IMR-90 (cell line): ENCODE measurements at regions not wholly inside any gene's neighbourhood (a gene's known extent, or its start where the extent isn't known, plus 50 kb on each side); places are given as distances from the start of the nearest gene placed in this dataset.

Experiments used
- ATAC-seq: fragments of 200-7000 bp; cut with Tn5 transposase; 2 replicates; pipeline ENCODE4 v1.9.1; 2020; ENCODE audit warnings: low read depth, mild to moderate bottlenecking, moderate library complexity
- BruUV-seq: library from RNA; stranded (reverse); fragments of 400-500 nt; replicated peaks from 2 replicates; lab custom pipeline; 2021; lab: Mats Ljungman, UMichigan
- CTCF ChIA-PET: fragments of 300-600 bp; formaldehyde crosslinking; extraction: SDS; loops from one replicate; lab custom pipeline; 2021; ENCODE audit warnings: antibody characterized with exemption; lab: Yijun Ruan, JAX
- POLR2A ChIA-PET: fragments of 300-600 bp; sonication (Branson Sonifier 250); formaldehyde crosslinking; loops from one replicate; lab custom pipeline; 2022; ENCODE audit warnings: antibody characterized with exemption; ENCODE audit not compliant: unreplicated experiment; lab: Charles Lee
- DNase-seq: peaks from one replicate; pipeline ENCODE4 v3.0.0; 2013
- H2AFZ ChIP-seq: replicated peaks from 2 replicates; pipeline ENCODE3; 2013; ENCODE audit warnings: low read length, mild to moderate bottlenecking; ENCODE audit not compliant: poor library complexity
- H2AK5ac ChIP-seq: 2 replicates; pipeline ENCODE4 v1.6.1; 2013; ENCODE audit warnings: low read depth, low read length, inconsistent platforms
- H2AK9ac ChIP-seq: replicated peaks from 2 replicates; pipeline ENCODE3; 2013; ENCODE audit warnings: mild to moderate bottlenecking, low read depth, low read length, moderate library complexity; ENCODE audit not compliant: poor library complexity
- H2BK120ac ChIP-seq: 2 replicates; pipeline ENCODE4 v1.6.1; 2013; ENCODE audit warnings: low read depth, low read length, inconsistent platforms
- H2BK15ac ChIP-seq: 3 replicates; pipeline ENCODE4 v1.6.1; 2013; ENCODE audit warnings: low read depth, low read length, inconsistent platforms
- H2BK20ac ChIP-seq: 2 replicates; pipeline ENCODE4 v1.6.1; 2013; ENCODE audit warnings: low read depth, mild to moderate bottlenecking, inconsistent platforms, low read length, moderate library complexity
- H2BK5ac ChIP-seq: 2 replicates; pipeline ENCODE4 v1.6.1; 2013; ENCODE audit warnings: mild to moderate bottlenecking, low read depth, low read length, inconsistent platforms; ENCODE audit not compliant: poor library complexity, severe bottlenecking
- H3K14ac ChIP-seq: replicated peaks from 2 replicates; pipeline ENCODE4 v1.6.1; 2013; ENCODE audit warnings: low read depth, low read length, inconsistent platforms
- H3K18ac ChIP-seq: 2 replicates; pipeline ENCODE4 v1.6.1; 2013; ENCODE audit warnings: low read depth, low read length, control low read depth
- H3K23ac ChIP-seq: 2 replicates; pipeline ENCODE4 v1.6.1; 2013; ENCODE audit warnings: low read depth, low read length, inconsistent platforms
- H3K27ac ChIP-seq: 2 replicates; pipeline ENCODE4 v1.5.1; 2013; ENCODE audit warnings: mild to moderate bottlenecking, control low read depth, low read length; ENCODE audit not compliant: insufficient read depth
- H3K27me3 ChIP-seq: 2 replicates; pipeline ENCODE4 v1.6.1; 2013; ENCODE audit warnings: low read length; ENCODE audit not compliant: control insufficient read depth, insufficient read depth
- H3K36me3 ChIP-seq: 2 replicates; pipeline ENCODE4 v1.6.1; 2013; ENCODE audit warnings: low read length, mixed read lengths; ENCODE audit not compliant: control insufficient read depth, insufficient read depth
- H3K4ac ChIP-seq: 2 replicates; pipeline ENCODE4 v1.6.1; 2013; ENCODE audit warnings: low read depth, low read length, inconsistent platforms
- H3K4me1 ChIP-seq: 2 replicates; pipeline ENCODE4 v1.6.1; 2013; ENCODE audit warnings: low read length, mixed read lengths; ENCODE audit not compliant: control insufficient read depth, insufficient read depth
- H3K4me2 ChIP-seq: 2 replicates; pipeline ENCODE4 v1.6.1; 2013; ENCODE audit warnings: low read depth, mild to moderate bottlenecking, control low read depth, low read length, moderate library complexity
- H3K4me3 ChIP-seq: 2 replicates; pipeline ENCODE4 v1.5.1; 2013; ENCODE audit warnings: low read depth, mild to moderate bottlenecking, control low read depth, low read length, moderate library complexity; ENCODE audit not compliant: insufficient read depth
- H3K56ac ChIP-seq: 2 replicates; pipeline ENCODE4 v1.6.1; 2013; ENCODE audit warnings: low read length, inconsistent platforms; ENCODE audit not compliant: insufficient read depth; ENCODE audit errors: extremely low read depth
- H3K79me1 ChIP-seq, 2 experiments: 2 replicates each; pipeline ENCODE4 v1.6.1; 2013; ENCODE audit warnings: low read length in 2 of 2, inconsistent platforms in 1 of 2, low read depth in 1 of 2
- H3K9ac ChIP-seq: 2 replicates; pipeline ENCODE4 v1.6.1; 2013; ENCODE audit warnings: low read depth, low read length, control low read depth
- H3K9me1 ChIP-seq: 2 replicates; pipeline ENCODE4 v1.6.1; 2013; ENCODE audit warnings: low read length, inconsistent platforms; ENCODE audit not compliant: insufficient read depth
- H3K9me3 ChIP-seq: 2 replicates; pipeline ENCODE4 v1.6.1; 2013; ENCODE audit warnings: low read length; ENCODE audit not compliant: control insufficient read depth, insufficient read depth
- H4K20me1 ChIP-seq: 2 replicates; pipeline ENCODE4 v1.6.1; 2013; ENCODE audit warnings: low read length, inconsistent platforms; ENCODE audit not compliant: insufficient read depth
- H4K5ac ChIP-seq: 2 replicates; pipeline ENCODE4 v1.6.1; 2013; ENCODE audit warnings: mild to moderate bottlenecking, low read depth, low read length, control low read depth
- H4K8ac ChIP-seq, 2 experiments: 2 replicates each; pipeline ENCODE4 v1.6.1; 2013; ENCODE audit warnings: low read depth in 2 of 2, low read length in 2 of 2, control low read depth in 1 of 2, inconsistent platforms in 1 of 2
- H4K91ac ChIP-seq: 2 replicates; pipeline ENCODE4 v1.6.1; 2013; ENCODE audit warnings: low read depth, low read length, inconsistent platforms; ENCODE audit not compliant: insufficient read depth
- CEBPB ChIP-seq: IDR thresholded peaks from 2 replicates; pipeline ENCODE4 v1.6.1; 2012; ENCODE audit warnings: low read depth, low read length, improper control_type of control experiment
- CHD1 ChIP-seq: IDR thresholded peaks from 2 replicates; pipeline ENCODE4 v1.6.1; 2012; ENCODE audit warnings: low read depth, low read length, improper control_type of control experiment
- NFE2L2 ChIP-seq: fragments of 150-350 bp; IDR thresholded peaks from 2 replicates; pipeline ENCODE4 v1.6.1; 2016; ENCODE audit warnings: low read depth, mild to moderate bottlenecking, low read length
- RAD21 ChIP-seq: IDR thresholded peaks from 2 replicates; pipeline ENCODE4 v1.6.1; 2012; ENCODE audit warnings: low read length, improper control_type of control experiment
- WGBS, 2 experiments: methylation state at CpG; one replicate each; pipeline versions ENCODE4 v1.1.5 to v1.1.7; 2013; ENCODE audit warnings: missing lambda C conversion rate in 2 of 2; ENCODE audit not compliant: insufficient read length in 1 of 2; ENCODE audit errors: extremely low coverage in 2 of 2; 5-methylcytosine and 5-hydroxymethylcytosine counted together
- dilution Hi-C: fragments of 300-500 bp; cut with HindIII; formaldehyde crosslinking; loops from one replicate; pipeline ENCODE4 v1.14.3; 2018; ENCODE audit warnings: low sequenced_read_pairs; ENCODE audit not compliant: unreplicated experiment
- in situ Hi-C: fragments of 300-500 bp; cut with MboI; formaldehyde crosslinking; loops from 3 replicates; pipeline ENCODE4 v1.14.3; 2019; ENCODE audit warnings: low sequenced_read_pairs, inconsistent platforms, mixed read lengths
- intact Hi-C: fragments of 100-400 bp; cut with micrococcal nuclease; formaldehyde crosslinking; loops from 2 replicates; pipeline ENCODE4 v1.10.0; 2022

DNA sequence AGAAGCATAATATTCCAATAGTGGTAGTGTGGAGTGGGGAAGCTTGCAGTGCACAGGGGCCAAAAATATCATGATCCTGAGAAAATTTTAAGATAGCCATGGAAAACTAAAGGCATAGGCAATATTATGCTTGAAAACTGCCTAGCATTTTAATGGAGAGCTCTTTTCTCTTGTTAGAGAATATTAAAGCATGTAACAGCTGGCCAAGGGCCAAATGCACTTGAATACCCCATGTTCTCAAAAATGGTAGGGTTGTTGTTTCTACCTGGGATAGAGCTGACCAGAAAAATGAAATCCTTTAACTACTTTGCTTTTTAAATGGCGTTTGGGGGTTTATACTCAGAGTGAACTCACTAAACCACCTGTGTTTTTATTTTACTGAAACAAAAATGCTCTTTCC lies 739.6 kb upstream of the SLIT2 start:
- Histone ChIP-seq H3K27me3 (no peaks in the 10 kb centered on the region), H3K79me1 (no peaks in the 10 kb centered on the region), H2BK15ac (no peak overlapping the region), H3K14ac (no peak overlapping the region), H2BK5ac (no peak overlapping the region), H3K18ac (no peak overlapping the region), H4K5ac (no peak overlapping the region), H2BK20ac (no peak overlapping the region), H3K9me3 (no peaks in the 10 kb centered on the region), H3K9ac (no peak overlapping the region), H3K27ac (no peak overlapping the region), H3K4me1 (no peaks in the 10 kb centered on the region), H3K36me3 (no peaks in the 10 kb centered on the region), H2AK5ac (no peak overlapping the region), H4K20me1 (no peaks in the 10 kb centered on the region), H3K23ac (no peak overlapping the region), H3K4me3 (no peak overlapping the region), H4K8ac (no peak overlapping the region), H3K4me2 (no peak overlapping the region), H3K9me1 (no peaks in the 10 kb centered on the region), H2BK120ac (no peak overlapping the region), H3K56ac (no peak overlapping the region), H2AK9ac (no peak overlapping the region), H4K91ac (no peak overlapping the region), H2AFZ (no peak overlapping the region), H3K4ac (no peak overlapping the region)
- ChIA-PET POLR2A (no interaction called here), CTCF (no interaction called here)
- in situ Hi-C loops, result no loop called here
- intact Hi-C loops, result no loop called here
- no CpG with 5 or more reads among the region's 1 CpG for WGBS, 2 experiments
- no TSS peak for BruUV-seq
- no peak for TF ChIP-seq CHD1
- TF ChIP-seq CEBPB, result no peak
- no peak for TF ChIP-seq NFE2L2
- TF ChIP-seq RAD21, result no peak
- ATAC-seq, result no peak
- dilution Hi-C loops, result no loop called here
- DNase-seq, result no peak
